GM12892 (cell line): ENCODE measurements at regions not wholly inside any gene's neighbourhood (a gene's known extent, or its start where the extent isn't known, plus 50 kb on each side); places are given as distances from the start of the nearest gene placed in this dataset.

ENCODE experiments used
- POLR2A ChIP-seq: IDR thresholded peaks from 2 replicates; pipeline ENCODE4 v1.6.1; 2011; ENCODE audit warnings: low read depth, low read length, control low read depth
- POLR2AphosphoS5 ChIP-seq: IDR thresholded peaks from 2 replicates; pipeline ENCODE4 v1.6.1; 2011; ENCODE audit warnings: low read depth, low read length, control low read depth

DNA sequence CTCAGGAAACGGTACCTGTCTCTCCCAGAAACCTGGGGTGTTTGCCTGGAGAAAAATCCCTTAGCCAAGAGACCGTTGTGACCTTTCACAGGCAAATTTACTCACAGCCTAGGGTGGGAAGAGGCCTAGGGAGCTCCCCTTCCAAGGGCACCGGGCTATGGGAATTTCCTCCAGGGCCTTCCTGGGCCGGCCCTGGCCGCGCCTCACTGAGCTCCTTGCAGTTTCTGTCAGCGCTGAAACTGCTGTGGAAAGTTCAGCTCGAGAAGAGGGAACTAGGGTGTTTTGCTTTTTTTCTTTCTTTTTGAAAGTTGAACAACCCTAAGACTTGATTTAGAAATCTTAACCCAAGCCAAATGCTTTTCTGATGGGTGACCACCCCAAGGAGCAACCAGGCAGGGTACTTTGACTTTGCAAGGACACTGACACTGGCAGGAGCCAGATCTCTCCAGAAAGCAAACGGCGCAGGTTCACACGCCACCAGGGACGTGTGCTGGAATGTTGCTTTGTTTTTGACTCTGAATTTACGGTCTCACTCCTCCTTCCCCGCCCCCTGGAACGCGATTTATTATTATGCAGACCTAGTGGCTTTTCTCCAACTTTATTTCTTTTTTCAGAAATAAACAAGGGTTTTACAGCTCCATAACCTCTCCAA is 229.6 kb upstream of the JUN start:
- TF ChIP-seq POLR2AphosphoS5, result no peak
- no peak for TF ChIP-seq POLR2A
